OCI-M2 (cell line): ENCODE measurements at regions not wholly inside any gene's neighbourhood (a gene's known extent, or its start where the extent isn't known, plus 50 kb on each side); places are given as distances from the start of the nearest gene placed in this dataset.

Source experiments
- DNase-seq: peaks from one replicate; lab custom pipeline; 2025; ENCODE audit not compliant: unreplicated experiment; lab: John Stamatoyannopoulos, UW

GRCh38 chr5:1707467-1707866 is 92.2 kb downstream of the MRPL36 start:
- no peak for DNase-seq

DNA sequence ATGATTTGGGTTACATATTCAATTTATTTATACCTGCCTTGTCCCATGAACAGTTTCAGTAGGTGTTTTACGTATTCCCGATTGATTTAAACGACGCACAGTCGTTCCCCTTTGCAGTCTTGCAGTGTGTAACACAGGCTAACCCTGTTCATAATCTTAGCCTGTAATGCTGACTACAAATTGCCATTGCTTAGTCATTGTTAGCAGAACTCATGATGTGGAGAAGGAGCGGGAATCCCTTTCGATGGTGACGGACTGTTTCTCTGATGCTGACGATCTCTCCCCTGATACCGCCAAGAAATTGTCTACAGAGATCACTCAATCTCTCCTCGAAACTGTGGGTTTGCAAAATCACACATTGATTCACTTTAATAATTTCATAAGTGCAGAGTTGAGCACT is 93.2 kb downstream of the MRPL36 start:
- DNase-seq: no peak

DNA sequence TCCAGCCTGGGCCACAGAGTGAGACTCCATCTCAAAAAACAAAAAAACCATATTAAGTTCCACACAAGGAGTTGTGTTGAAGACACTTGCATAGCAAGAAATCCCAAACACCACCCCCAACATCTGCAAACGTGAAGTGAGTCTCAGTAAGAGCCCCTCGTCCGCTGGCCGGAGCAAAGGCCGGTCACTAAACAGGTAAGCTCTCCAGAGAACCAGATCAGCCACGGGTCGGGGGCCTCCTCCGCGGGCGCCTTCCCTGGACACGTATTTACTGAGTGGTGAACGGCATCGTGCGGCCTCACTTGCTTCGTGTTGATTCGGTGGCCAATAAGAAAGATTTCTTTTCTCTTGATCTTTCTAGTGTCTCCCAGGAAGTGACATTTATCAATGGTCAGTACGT is 93.6 kb downstream of the MRPL36 start:
- no peak for DNase-seq

DNA sequence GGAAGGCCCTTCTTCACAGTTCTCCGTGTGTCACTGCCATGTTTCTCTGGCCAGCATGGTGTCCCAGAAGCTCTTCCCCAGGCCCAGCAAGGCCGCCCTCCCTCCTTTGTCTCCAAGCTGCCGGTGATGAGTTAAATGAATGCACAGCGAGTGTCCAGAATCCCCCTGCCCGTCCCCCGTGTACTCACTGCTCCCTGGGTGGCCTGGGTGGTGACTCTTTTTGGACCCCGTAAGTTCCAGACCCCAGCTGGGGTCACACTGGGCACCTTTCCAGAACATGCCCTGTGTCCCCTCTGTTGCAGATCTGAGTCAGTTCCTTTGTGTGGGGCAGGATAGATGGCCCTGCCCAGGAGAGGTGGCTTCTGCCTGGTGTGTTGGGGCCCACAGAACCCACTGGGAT is 95.0 kb downstream of the MRPL36 start:
- no peak for DNase-seq

DNA sequence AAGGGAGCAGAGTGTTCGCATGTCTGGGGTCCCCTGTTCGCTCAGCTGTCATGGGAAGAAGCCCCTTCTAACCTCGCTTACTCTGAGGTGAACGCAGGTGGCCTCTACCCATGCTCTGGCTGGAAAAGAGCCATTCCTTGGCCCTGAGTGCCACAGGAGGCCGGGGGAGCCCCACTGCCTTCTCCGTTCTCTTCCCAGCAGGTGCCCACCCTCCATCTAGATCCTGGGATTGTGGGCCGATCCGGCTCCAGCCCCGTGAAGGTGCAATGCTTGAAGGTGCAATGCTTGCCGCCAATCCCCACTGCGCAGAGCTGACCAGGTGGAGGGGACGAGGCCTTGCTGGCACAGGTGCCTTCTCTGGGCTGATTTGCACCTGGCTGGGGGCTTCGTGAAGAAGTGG is 95.4 kb downstream of the MRPL36 start:
- no peak for DNase-seq

GRCh38 chr5:1703352-1704050 is 96.1 kb downstream of the MRPL36 start:
- no peak for DNase-seq

- no peak for DNase-seq
These were observed 97.3 kb downstream of the MRPL36 start for GRCh38 chr5:1702318-1702717.

DNA sequence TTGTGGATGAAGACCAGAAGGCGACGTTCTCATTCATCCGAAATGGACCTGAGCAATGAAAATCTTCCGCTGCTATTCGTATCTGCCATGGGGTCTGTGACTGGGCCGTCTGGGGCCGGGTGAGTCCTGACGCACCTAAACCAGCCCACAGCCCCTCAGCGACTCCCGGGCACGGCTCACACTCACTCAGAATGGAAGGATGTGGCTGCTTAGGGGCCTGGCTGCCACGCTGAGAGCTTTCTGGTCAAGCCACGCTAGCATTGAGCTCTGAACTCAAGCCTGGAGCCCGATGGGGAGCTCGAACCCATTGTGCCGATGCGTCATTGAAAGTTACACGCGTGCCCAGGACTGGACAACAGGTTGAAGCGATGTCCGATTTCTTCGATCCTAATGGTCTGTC is 97.8 kb downstream of the MRPL36 start:
- no peak for DNase-seq

- DNase-seq: no peak
These were observed 98.3 kb downstream of the MRPL36 start for GRCh38 chr5:1701216-1701864.

GRCh38 chr5:1699394-1699793 is 100.2 kb downstream of the MRPL36 start:
- DNase-seq: no peak

DNA sequence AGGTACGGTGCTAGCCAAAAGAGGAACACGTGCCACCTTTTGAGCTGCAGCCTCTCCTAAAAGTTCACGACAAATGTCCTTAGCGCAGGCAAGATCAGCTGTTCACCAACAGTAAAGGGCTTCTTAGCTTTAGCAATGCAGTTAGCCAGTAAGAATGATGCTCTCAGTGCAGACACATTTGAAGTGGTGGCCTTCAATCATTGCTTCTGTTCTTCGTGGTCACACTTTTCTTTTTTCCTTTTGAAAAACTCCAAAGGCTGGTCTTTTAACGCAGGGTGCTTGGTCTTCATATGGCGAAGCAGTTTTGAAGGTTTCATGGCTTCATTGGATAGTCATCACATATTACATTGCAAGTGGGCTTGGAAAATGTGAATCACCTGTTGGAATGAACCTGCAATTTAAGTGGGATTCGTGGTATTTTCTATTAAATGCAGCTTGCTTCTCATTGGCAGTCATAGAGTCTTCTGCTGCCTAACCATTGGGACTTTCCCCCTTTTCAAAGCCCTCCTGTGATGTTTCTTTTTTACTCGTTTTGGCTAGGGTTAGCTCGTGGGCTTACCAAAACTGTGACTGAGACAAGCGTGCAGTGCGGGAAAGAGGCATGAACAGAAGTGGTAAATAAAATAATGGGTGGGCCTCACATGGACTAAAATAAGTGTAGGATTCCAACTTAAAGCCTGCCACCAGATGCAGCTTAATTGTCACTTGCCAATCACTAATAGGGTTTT is 100.9 kb downstream of the MRPL36 start:
- DNase-seq: no peak

DNA sequence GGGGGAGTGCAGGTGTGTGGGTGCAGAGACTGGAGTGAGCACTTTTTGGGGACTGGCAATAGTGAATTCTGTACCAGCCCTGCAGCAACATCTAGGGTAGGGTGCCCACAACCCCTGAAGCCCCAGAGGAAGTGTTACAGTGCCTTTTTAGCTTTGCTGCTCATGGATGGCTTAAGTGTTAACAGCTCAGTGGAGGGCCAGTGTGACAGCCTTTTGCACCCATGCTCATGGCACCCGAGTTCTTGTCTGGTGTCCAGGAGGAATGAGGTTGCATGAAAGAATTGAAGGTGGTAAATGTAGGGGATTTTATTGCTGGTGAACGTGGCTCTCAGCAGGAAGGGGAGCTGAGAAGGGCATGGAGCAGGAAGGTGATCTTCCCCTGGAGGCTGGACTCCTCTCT is 107.3 kb downstream of the MRPL36 start:
- DNase-seq: no peak

DNA sequence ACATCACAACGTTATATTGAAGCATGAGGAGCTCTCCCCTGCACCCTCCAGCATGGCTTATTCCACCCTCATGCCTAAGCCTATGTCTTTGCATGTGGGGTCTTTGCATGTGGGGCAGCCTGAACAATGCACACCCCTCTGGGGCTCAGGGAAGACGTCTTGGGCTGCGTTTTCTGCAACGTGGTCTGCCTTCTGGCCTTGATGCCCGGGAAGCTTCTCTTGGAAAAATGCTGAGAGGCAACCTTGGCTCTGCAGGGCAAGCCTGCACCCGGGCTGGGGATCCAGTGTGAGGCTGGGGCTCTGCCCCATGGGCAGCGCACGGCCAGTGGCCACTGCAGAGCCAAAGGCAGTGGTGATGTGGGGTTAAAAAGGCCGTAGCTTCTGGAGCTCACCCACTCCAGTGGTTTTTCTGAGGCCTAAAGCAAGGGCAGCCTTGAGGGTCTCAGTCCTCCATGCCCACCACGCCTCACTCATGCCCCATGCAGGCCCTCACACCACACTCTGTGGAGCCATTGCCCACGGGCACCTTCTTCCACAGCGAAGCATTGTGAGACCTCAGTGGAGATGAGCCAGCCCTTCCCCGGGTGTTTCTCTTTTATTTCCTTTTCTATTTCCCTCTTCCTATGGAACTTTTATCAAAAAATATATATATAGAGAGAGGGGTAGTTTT is 112.2 kb downstream of the MRPL36 start:
- no peak for DNase-seq

GRCh38 chr5:1686016-1686802 is 113.4 kb downstream of the MRPL36 start:
- DNase-seq: no peak

- DNase-seq: no peak
These were observed 114.6 kb downstream of the MRPL36 start for GRCh38 chr5:1685066-1685465.

GRCh38 chr5:1681955-1682354 is 117.7 kb downstream of the MRPL36 start:
- no peak for DNase-seq

GRCh38 chr5:1673042-1673677 is 126.5 kb downstream of the MRPL36 start:
- no peak for DNase-seq

DNA sequence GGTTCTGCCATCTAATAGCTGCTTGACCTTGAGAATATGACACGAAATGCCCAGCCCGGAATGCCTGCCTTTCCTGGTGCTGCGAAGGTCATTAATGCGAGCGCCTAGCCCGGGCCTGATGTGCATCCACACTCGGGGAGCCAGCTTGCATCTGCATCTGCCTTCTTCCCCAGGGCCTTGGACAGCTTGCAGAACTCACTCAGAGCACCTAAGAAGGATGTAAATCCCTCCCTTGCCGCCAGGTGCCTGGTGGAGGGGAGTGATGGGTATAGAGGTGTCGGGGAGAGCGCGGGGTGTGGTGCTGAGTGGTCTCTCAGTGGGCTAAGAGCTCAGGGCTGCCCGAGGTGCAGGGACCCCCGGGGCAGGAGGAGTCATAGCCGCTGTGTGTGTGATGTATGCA is 127.2 kb downstream of the MRPL36 start:
- DNase-seq: no peak

DNA sequence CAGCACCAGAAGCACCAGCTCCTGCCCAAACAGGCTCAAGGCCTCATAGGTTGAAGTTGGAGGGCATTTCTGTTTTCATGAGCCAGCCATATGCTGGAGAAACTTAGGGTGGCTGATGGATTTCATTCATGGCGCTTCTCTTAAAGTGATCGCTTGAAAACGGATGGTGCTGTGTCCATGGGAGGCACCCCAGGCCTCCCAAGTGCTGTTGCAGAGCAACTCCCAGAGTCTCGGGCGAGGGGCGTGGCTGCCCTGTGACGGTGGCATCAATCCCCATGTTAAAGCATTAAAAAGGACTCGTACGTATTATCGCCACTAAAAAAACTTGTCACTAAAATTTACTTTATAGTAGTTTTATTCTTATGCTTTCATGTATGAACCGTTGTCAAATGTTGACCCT is 128.3 kb downstream of the MRPL36 start:
- no peak for DNase-seq

DNA sequence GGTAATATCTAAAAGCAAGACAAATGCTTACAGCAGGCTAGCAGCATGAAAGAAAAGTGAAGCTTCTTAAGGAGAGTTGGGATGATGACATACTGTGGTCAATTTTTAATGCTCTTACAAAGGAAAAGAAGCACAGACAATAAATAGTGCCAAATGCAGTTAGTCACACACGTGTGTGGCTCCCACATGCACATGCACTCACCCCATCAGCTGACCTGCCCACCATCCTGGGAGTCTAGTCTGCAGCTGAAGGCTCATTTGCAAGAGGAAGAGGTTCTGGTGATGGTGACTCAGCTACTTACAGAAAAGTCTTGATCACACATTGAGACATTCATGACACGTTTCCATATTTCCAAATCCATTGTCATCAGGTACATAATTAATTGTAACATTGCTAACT is 129.3 kb downstream of the MRPL36 start:
- no peak for DNase-seq
